PC-9 (cell line): ENCODE measurements at regions not wholly inside any gene's neighbourhood (a gene's known extent, or its start where the extent isn't known, plus 50 kb on each side); places are given as distances from the start of the nearest gene placed in this dataset.

ENCODE experiments used
- BruUV-seq: library from RNA; stranded (reverse); fragments of 400-500 nt; replicated peaks from 2 replicates; lab custom pipeline; 2021; lab: Mats Ljungman, UMichigan
- CTCF ChIA-PET: fragments of 300-600 bp; sonication (Branson Sonifier 250); formaldehyde crosslinking; loops from one replicate; lab custom pipeline; 2022; ENCODE audit warnings: antibody characterized with exemption; lab: Charles Lee
- POLR2A ChIA-PET: fragments of 300-600 bp; sonication (Branson Sonifier 250); formaldehyde crosslinking; loops from one replicate; lab custom pipeline; 2022; ENCODE audit warnings: antibody characterized with exemption; ENCODE audit not compliant: unreplicated experiment; lab: Charles Lee
- DNase-seq, 2 experiments: peaks; one replicate each; pipeline versions ENCODE4 v3.0.0 to v3.0.0-alpha.2; 2015 to 2022; ENCODE audit warnings: mixed read lengths in 1 of 2
- H2AFZ ChIP-seq: fragments of 200-600 bp; sonication (generic); 2 replicates; pipeline ENCODE4 v1.8.1; 2017; ENCODE audit warnings: antibody characterized with exemption
- H3F3A ChIP-seq: fragments of 200-600 bp; sonication (generic); 2 replicates; pipeline ENCODE4 v1.8.1; 2017; ENCODE audit warnings: antibody characterized with exemption, mild to moderate bottlenecking, low read depth; ENCODE audit not compliant: insufficient read depth
- H3K27ac ChIP-seq: fragments of 200-600 bp; sonication (generic); 2 replicates; pipeline ENCODE4 v1.6.1; 2016; ENCODE audit warnings: mixed run types
- H3K27me3 ChIP-seq: fragments of 200-600 bp; sonication (generic); 2 replicates; pipeline ENCODE4 v1.6.1; 2016; ENCODE audit warnings: low read depth, mixed run types; ENCODE audit not compliant: insufficient read depth
- H3K36me3 ChIP-seq: fragments of 200-600 bp; sonication (generic); 2 replicates; pipeline ENCODE4 v1.6.1; 2016; ENCODE audit warnings: low read depth, mixed run types
- H3K4me1 ChIP-seq: fragments of 200-600 bp; sonication (generic); replicated peaks from 2 replicates; pipeline ENCODE4 v1.6.1; 2016; ENCODE audit warnings: mixed run types; ENCODE audit not compliant: insufficient read depth
- H3K4me2 ChIP-seq: fragments of 200-600 bp; sonication (generic); 2 replicates; pipeline ENCODE4 v1.6.1; 2017; ENCODE audit warnings: mixed run types
- H3K4me3 ChIP-seq: fragments of 200-600 bp; sonication (generic); 2 replicates; pipeline ENCODE4 v1.6.1; 2016; ENCODE audit warnings: mixed run types
- H3K79me2 ChIP-seq: fragments of 200-600 bp; sonication (generic); 2 replicates; pipeline ENCODE4 v1.6.1; 2017; ENCODE audit warnings: low read depth, mixed run types
- H3K9me2 ChIP-seq: fragments of 200-600 bp; sonication (generic); 2 replicates; pipeline ENCODE4 v1.8.1; 2017; ENCODE audit warnings: mild to moderate bottlenecking; ENCODE audit not compliant: insufficient read depth
- H3K9me3 ChIP-seq: fragments of 200-600 bp; sonication (generic); 2 replicates; pipeline ENCODE4 v1.8.1; 2016; ENCODE audit warnings: low read depth; ENCODE audit not compliant: insufficient read depth
- H4K20me1 ChIP-seq: fragments of 200-600 bp; sonication (generic); 2 replicates; pipeline ENCODE4 v1.8.1; 2017; ENCODE audit not compliant: insufficient read depth
- EZH2 ChIP-seq: fragments of 200-600 bp; sonication (generic); IDR thresholded peaks from 2 replicates; pipeline ENCODE4 v1.8.0; 2017; ENCODE audit warnings: antibody characterized with exemption, low read depth
- intact Hi-C: fragments of 100-400 bp; cut with micrococcal nuclease; formaldehyde crosslinking; loops from one replicate; pipeline ENCODE4 v1.10.0; 2022; ENCODE audit not compliant: unreplicated experiment
- TF ChIP-seq, protein P1 (sequence below): fragments of 200-600 bp; sonication (generic); conservative IDR thresholded peaks from 2 replicates; pipeline ENCODE4 v1.6.1; 2017; ENCODE audit warnings: mixed run types, antibody characterized with exemption, mild to moderate bottlenecking, moderate library complexity

DNA sequence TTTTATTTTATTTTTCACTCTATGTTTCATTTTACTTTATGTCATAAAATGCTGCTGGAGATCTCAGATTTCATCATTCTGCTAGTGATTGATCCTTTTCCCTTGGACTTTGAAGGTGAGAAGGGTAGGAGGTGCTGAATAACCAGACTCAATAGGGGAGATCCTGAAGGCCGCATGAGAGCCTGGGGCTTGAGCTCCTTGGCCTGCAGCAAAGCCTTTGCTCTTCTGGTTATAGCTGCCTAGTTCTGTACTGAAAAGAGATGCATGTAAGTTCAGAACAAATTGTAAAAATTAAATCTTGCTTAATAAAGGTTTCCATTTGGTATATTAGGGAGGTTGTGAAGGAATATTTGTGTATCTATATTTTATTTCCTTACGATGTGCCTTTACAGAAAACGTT lies 430.2 kb downstream of the QKI start:
- H4K20me1 ChIP-seq = no peaks in the 10 kb centered on the region
- intact Hi-C loops = no loop called here

DNA sequence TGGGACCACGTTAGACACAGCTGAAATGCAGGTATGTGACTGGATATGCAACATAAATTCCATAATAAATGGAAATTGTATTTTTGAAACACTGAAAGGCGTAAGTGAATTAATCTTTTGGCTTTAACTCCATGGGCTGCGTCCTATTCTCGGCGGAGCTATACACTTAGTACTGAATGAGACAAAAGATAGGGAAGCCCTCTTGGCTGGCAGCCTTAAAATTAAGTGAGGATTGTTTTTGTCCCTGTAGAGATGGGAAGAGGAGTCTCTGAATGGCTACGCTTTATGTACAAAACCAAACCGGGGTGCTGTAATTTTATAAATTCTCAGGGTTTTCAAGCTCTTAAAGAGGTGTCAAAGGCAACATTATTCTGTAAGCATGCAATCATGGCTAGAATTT lies 429.8 kb downstream of the QKI start:
- Histone ChIP-seq H3K9me3 (no peaks in the 10 kb centered on the region), H3K4me3 (no peak overlapping the region), H3K27me3 (peaks cover 6% of the 10 kb centered on the region; the same call in 1 of the 2 replicates), H3K79me2 (no peaks in the 10 kb centered on the region), H3K4me1 (no peaks in the 10 kb centered on the region), H3K27ac (no peak overlapping the region), H3F3A (no peaks in the 10 kb centered on the region), H3K4me2 (no peak overlapping the region), H3K36me3 (no peaks in the 10 kb centered on the region), H4K20me1 (no peaks in the 10 kb centered on the region), H3K9me2 (no peaks in the 10 kb centered on the region), H2AFZ (no peak overlapping the region)
- ChIA-PET CTCF (no interaction called here), POLR2A (no interaction called here)
- TF ChIP-seq, protein P1, sequence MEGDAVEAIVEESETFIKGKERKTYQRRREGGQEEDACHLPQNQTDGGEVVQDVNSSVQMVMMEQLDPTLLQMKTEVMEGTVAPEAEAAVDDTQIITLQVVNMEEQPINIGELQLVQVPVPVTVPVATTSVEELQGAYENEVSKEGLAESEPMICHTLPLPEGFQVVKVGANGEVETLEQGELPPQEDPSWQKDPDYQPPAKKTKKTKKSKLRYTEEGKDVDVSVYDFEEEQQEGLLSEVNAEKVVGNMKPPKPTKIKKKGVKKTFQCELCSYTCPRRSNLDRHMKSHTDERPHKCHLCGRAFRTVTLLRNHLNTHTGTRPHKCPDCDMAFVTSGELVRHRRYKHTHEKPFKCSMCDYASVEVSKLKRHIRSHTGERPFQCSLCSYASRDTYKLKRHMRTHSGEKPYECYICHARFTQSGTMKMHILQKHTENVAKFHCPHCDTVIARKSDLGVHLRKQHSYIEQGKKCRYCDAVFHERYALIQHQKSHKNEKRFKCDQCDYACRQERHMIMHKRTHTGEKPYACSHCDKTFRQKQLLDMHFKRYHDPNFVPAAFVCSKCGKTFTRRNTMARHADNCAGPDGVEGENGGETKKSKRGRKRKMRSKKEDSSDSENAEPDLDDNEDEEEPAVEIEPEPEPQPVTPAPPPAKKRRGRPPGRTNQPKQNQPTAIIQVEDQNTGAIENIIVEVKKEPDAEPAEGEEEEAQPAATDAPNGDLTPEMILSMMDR = no peak
- no peak for TF ChIP-seq EZH2
- no peak for DNase-seq
- intact Hi-C loops = no loop called here
- no TSS peak for BruUV-seq

More for the DNA sequence above, 430.2 kb downstream of the QKI start:
- no peak overlapping the region for H3K4me3 ChIP-seq
- DNase-seq = no peak
- no peaks in the 10 kb centered on the region for H3K79me2 ChIP-seq
- H3K36me3 ChIP-seq = no peaks in the 10 kb centered on the region
- H3K27me3 ChIP-seq = peaks cover 6% of the 10 kb centered on the region; the same call in 1 of the 2 replicates
- ChIA-PET CTCF (no interaction called here), POLR2A (no interaction called here)
- no TSS peak for BruUV-seq
- no peak overlapping the region for H3K27ac ChIP-seq
- no peak for TF ChIP-seq EZH2
- TF ChIP-seq, protein P1 = no peak
- H2AFZ ChIP-seq = no peak overlapping the region
- no peaks in the 10 kb centered on the region for H3K9me3 ChIP-seq
- no peak overlapping the region for H3K4me2 ChIP-seq
- no peaks in the 10 kb centered on the region for H3F3A ChIP-seq
- H3K4me1 ChIP-seq = no peaks in the 10 kb centered on the region
- no peaks in the 10 kb centered on the region for H3K9me2 ChIP-seq

DNA sequence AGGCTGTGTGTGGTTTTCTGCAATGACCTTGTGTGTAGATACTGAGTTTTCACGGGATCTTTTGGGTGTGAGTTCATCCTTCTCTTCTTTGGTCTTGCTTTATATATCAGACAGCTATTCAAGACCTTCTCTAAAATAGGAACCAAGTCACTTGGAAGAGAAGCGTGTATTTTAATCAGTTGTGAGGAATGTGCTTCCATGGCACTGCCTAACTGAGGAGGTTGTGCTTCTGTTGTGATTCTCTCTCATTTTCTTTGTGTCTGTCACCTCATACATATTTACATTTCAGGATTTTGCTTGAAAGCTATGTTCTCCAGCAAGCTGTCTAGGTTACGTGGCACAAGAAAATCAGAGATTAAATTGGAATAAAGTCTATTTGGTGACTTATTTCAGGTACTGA lies 428.7 kb downstream of the QKI start:
- Histone ChIP-seq H3K79me2 (no peaks in the 10 kb centered on the region), H3K36me3 (no peaks in the 10 kb centered on the region), H3K9me3 (no peaks in the 10 kb centered on the region), H3K27me3 (peaks cover 9% of the 10 kb centered on the region), H4K20me1 (no peaks in the 10 kb centered on the region), H3K9me2 (no peaks in the 10 kb centered on the region), H2AFZ (no peak overlapping the region), H3F3A (no peaks in the 10 kb centered on the region), H3K4me2 (no peak overlapping the region), H3K27ac (no peak overlapping the region), H3K4me1 (no peaks in the 10 kb centered on the region), H3K4me3 (no peak overlapping the region)
- POLR2A ChIA-PET = no interaction called here
- no peak for DNase-seq
- CTCF ChIA-PET = no interaction called here
- BruUV-seq = no TSS peak
- intact Hi-C loops = no loop called here
- no peak for TF ChIP-seq EZH2
- TF ChIP-seq, protein P1 = no peak
